ENCODE measurements at regions not wholly inside any gene's neighbourhood (a gene's known extent, or its start where the extent isn't known, plus 50 kb on each side); places are given as distances from the start of the nearest gene placed in this dataset.

- Histone ChIP-seq H2AFZ (ENCODE audit: low read depth) (no peak overlapping the region), H3K9ac (no peak overlapping the region), H3K79me2 (ENCODE audit: insufficient read depth, low read depth) (no peaks in the 10 kb centered on the region), H4K20me1 (ENCODE audit: insufficient read depth) (no peaks in the 10 kb centered on the region), H3K4me2 (no peak overlapping the region), H3K4me1 (ENCODE audit: low read depth, poor library complexity, severe bottlenecking) (no peaks in the 10 kb centered on the region), H3K27ac (no peak overlapping the region), H3K36me3 (ENCODE audit: insufficient read depth) (no peaks in the 10 kb centered on the region), H3K4me3 (IDR thresholded peaks at IDR 0.05; ENCODE audit: insufficient read depth, low read depth, low read length) (no peak overlapping the region), H3K27me3 (ENCODE audit: insufficient read depth, low read depth) (no peaks in the 10 kb centered on the region)
- TF ChIP-seq CTCF (conservative IDR thresholded peaks at IDR 0.05; ENCODE audit: low read depth, low read length), result no peak
Measured at GRCh38 chr9:38146844-38147243, 77.8 kb upstream of the SHB start.

- Histone ChIP-seq H3K4me2 (no peak overlapping the region), H3K27me3 (ENCODE audit: insufficient read depth, low read depth) (no peaks in the 10 kb centered on the region), H4K20me1 (ENCODE audit: insufficient read depth) (no peaks in the 10 kb centered on the region), H3K79me2 (ENCODE audit: insufficient read depth, low read depth) (no peaks in the 10 kb centered on the region), H3K4me3 (IDR thresholded peaks at IDR 0.05; ENCODE audit: insufficient read depth, low read depth, low read length) (no peak overlapping the region), H2AFZ (ENCODE audit: low read depth) (no peak overlapping the region), H3K9ac (no peak overlapping the region), H3K4me1 (ENCODE audit: low read depth, poor library complexity, severe bottlenecking) (no peaks in the 10 kb centered on the region), H3K27ac (no peak overlapping the region), H3K36me3 (ENCODE audit: insufficient read depth) (no peaks in the 10 kb centered on the region)
- TF ChIP-seq CTCF (conservative IDR thresholded peaks at IDR 0.05; ENCODE audit: low read depth, low read length), result no peak
Measured at GRCh38 chr9:38145526-38146053, 76.6 kb upstream of the SHB start.

DNA sequence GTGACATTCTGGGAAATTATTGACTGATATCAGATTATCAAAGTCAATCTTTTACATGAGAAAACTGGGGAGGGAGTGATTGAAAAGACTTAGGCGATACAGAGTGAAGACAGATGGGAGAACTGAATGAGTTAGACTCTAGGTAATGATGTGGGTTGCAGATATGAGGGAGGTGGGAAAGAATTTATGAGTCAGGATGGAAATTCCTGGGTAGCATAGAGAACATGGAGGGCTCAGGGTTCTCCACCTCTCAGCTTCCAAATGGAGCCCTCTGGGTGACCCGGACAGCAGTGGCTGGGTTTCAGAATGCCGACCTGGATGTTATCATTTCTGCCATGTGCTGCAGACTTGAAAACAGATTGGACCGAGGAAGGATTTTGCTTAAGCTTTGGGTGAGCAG lies 75.4 kb upstream of the SHB start:
- Histone ChIP-seq H3K36me3 (ENCODE audit: insufficient read depth) (no peaks in the 10 kb centered on the region), H4K20me1 (ENCODE audit: insufficient read depth) (no peaks in the 10 kb centered on the region), H3K9ac (no peak overlapping the region), H3K79me2 (ENCODE audit: insufficient read depth, low read depth) (no peaks in the 10 kb centered on the region), H3K4me1 (ENCODE audit: low read depth, poor library complexity, severe bottlenecking) (no peaks in the 10 kb centered on the region), H3K27me3 (ENCODE audit: insufficient read depth, low read depth) (no peaks in the 10 kb centered on the region), H3K4me3 (IDR thresholded peaks at IDR 0.05; ENCODE audit: insufficient read depth, low read depth, low read length) (no peak overlapping the region), H3K4me2 (no peak overlapping the region), H2AFZ (ENCODE audit: low read depth) (no peak overlapping the region), H3K27ac (no peak overlapping the region)
- no peak for TF ChIP-seq CTCF (conservative IDR thresholded peaks at IDR 0.05; ENCODE audit: low read depth, low read length)

GRCh38 chr9:38141746-38142591 lies 72.9 kb upstream of the SHB start:
- Histone ChIP-seq H3K4me1 (ENCODE audit: low read depth, poor library complexity, severe bottlenecking) (no peaks in the 10 kb centered on the region), H3K27ac (no peak overlapping the region), H3K4me2 (no peak overlapping the region), H3K36me3 (ENCODE audit: insufficient read depth) (no peaks in the 10 kb centered on the region), H3K9ac (no peak overlapping the region), H3K79me2 (ENCODE audit: insufficient read depth, low read depth) (no peaks in the 10 kb centered on the region), H4K20me1 (ENCODE audit: insufficient read depth) (no peaks in the 10 kb centered on the region), H3K4me3 (IDR thresholded peaks at IDR 0.05; ENCODE audit: insufficient read depth, low read depth, low read length) (no peak overlapping the region), H2AFZ (ENCODE audit: low read depth) (no peak overlapping the region), H3K27me3 (ENCODE audit: insufficient read depth, low read depth) (no peaks in the 10 kb centered on the region)
- TF ChIP-seq CTCF (conservative IDR thresholded peaks at IDR 0.05; ENCODE audit: low read depth, low read length), result no peak
